Trophoblast cell (in vitro differentiated cells and primary cell): ENCODE measurements at regions not wholly inside any gene's neighbourhood (a gene's known extent, or its start where the extent isn't known, plus 50 kb on each side); places are given as distances from the start of the nearest gene placed in this dataset.

Experiments used
- DNase-seq, 2 donors: peaks; one replicate each; pipeline ENCODE4 v3.0.0-alpha.2; 2016
- H2AFZ ChIP-seq: 2 replicates; pipeline ENCODE4 v1.6.1; 2013; ENCODE audit warnings: low read length, moderate library complexity, mild to moderate bottlenecking; ENCODE audit not compliant: insufficient read depth, poor library complexity
- H2AK5ac ChIP-seq: 2 replicates; pipeline ENCODE4 v1.6.1; 2013; ENCODE audit warnings: mild to moderate bottlenecking, low read length
- H2BK120ac ChIP-seq: 2 replicates; pipeline ENCODE4 v1.6.1; 2013; ENCODE audit warnings: low read length, mild to moderate bottlenecking, moderate library complexity; ENCODE audit not compliant: insufficient read depth, poor library complexity
- H2BK12ac ChIP-seq: 2 replicates; pipeline ENCODE4 v1.6.1; 2013; ENCODE audit warnings: mild to moderate bottlenecking, low read length, moderate library complexity
- H2BK5ac ChIP-seq: 2 replicates; pipeline ENCODE4 v1.6.1; 2013; ENCODE audit warnings: low read length, low read depth, moderate library complexity, mild to moderate bottlenecking; ENCODE audit not compliant: poor library complexity
- H3K14ac ChIP-seq: 2 replicates; pipeline ENCODE4 v1.6.1; 2013; ENCODE audit warnings: mild to moderate bottlenecking, low read length
- H3K18ac ChIP-seq: 2 replicates; pipeline ENCODE4 v1.6.1; 2013; ENCODE audit warnings: mild to moderate bottlenecking, low read length
- H3K23ac ChIP-seq: 2 replicates; pipeline ENCODE4 v1.6.1; 2013; ENCODE audit warnings: low read length
- H3K27ac ChIP-seq: 2 replicates; pipeline ENCODE4 v1.5.1; 2013; ENCODE audit warnings: low read depth, mild to moderate bottlenecking, inconsistent platforms, low read length, moderate library complexity
- H3K27me3 ChIP-seq: 2 replicates; pipeline ENCODE4 v1.6.1; 2013; ENCODE audit warnings: inconsistent platforms, mild to moderate bottlenecking, low read length, moderate library complexity; ENCODE audit not compliant: insufficient read depth
- H3K36me3 ChIP-seq, 2 experiments: 1 replicate in 1 of 2; 2 replicates in 1 of 2; pipeline ENCODE4 v1.6.1; 2013; ENCODE audit warnings: low read length in 2 of 2, mild to moderate bottlenecking in 2 of 2, moderate library complexity in 1 of 2; ENCODE audit not compliant: insufficient read depth in 2 of 2, control insufficient read depth in 1 of 2
- H3K4ac ChIP-seq: 2 replicates; pipeline ENCODE4 v1.6.1; 2013; ENCODE audit warnings: low read depth, mild to moderate bottlenecking, low read length, moderate library complexity
- H3K4me1 ChIP-seq, 2 experiments: 1 replicate in 1 of 2; 2 replicates in 1 of 2; pipeline ENCODE4 v1.6.1; 2013; ENCODE audit warnings: low read length in 2 of 2, mild to moderate bottlenecking in 2 of 2, moderate library complexity in 1 of 2; ENCODE audit not compliant: insufficient read depth in 2 of 2, control insufficient read depth in 1 of 2
- H3K4me2 ChIP-seq: 2 replicates; pipeline ENCODE4 v1.6.1; 2013; ENCODE audit warnings: inconsistent platforms, mild to moderate bottlenecking, low read length, moderate library complexity
- H3K4me3 ChIP-seq: 2 replicates; pipeline ENCODE4 v1.5.1; 2013; ENCODE audit warnings: mild to moderate bottlenecking, low read depth, low read length, inconsistent platforms
- H3K79me1 ChIP-seq: one replicate; pipeline ENCODE4 v1.6.1; 2013; ENCODE audit warnings: low read length
- H3K79me2 ChIP-seq: 2 replicates; pipeline ENCODE4 v1.6.1; 2013; ENCODE audit warnings: low read length, mild to moderate bottlenecking; ENCODE audit not compliant: control insufficient read depth, insufficient read depth, poor library complexity
- H3K9ac ChIP-seq: 2 replicates; pipeline ENCODE4 v1.6.1; 2013; ENCODE audit warnings: mild to moderate bottlenecking, low read length
- H3K9me3 ChIP-seq: 2 replicates; pipeline ENCODE4 v1.6.1; 2013; ENCODE audit warnings: low read depth, mild to moderate bottlenecking, control low read depth, inconsistent platforms, low read length; ENCODE audit not compliant: insufficient read depth
- H4K12ac ChIP-seq: 2 replicates; pipeline ENCODE4 v1.6.1; 2013; ENCODE audit warnings: low read depth, mild to moderate bottlenecking, low read length, moderate library complexity
- H4K8ac ChIP-seq: 2 replicates; pipeline ENCODE4 v1.6.1; 2013; ENCODE audit warnings: low read depth, mild to moderate bottlenecking, low read length, moderate library complexity
- H4K91ac ChIP-seq: one replicate; pipeline ENCODE4 v1.6.1; 2013; ENCODE audit warnings: low read depth, mild to moderate bottlenecking, low read length, moderate library complexity
- WGBS: extraction: QIAGEN DNeasy Blood & Tissue Kit; methylation state at CpG from one replicate; pipeline ENCODE4 v1.1.7; 2013; ENCODE audit warnings: missing lambda C conversion rate; ENCODE audit not compliant: insufficient read length, insufficient coverage; ENCODE audit errors: extremely low coverage; 5-methylcytosine and 5-hydroxymethylcytosine counted together

DNA sequence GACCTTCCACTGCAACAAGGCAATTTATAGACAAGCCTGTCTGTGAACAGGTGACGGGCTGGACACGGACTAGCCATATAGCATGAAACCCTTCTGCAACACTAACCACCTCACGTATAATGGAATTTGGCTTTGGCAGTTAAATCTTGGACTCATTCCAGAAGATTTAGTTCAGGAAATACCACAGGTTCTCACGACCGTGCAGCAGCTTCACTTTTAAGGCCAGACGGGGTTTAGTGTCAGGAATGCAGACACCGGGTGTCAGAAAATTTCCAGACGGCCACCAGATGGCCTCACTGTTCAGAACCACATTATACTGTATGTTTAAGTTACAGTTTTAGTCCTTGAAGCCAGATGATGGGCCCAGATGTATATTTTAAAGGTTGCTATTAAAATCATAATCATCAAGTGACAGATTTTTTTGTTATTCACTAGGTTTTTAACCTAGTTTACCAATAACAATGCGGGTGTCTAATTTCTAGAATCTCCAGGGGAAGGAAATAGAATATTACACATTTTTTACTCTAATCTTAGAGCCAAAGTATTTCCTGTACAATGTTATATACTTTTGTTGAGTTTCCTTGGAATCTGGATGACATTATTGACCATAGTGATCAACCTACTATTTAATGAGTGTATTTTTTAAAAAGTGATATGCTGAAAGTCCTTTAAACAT lies 90.5 kb upstream of the TMPO start:
- DNase-seq = peak; percentile 87 to 94
- Histone ChIP-seq H3K18ac (no peak overlapping the region), H3K4me3 (no peak overlapping the region), H3K36me3 (no peaks in the 10 kb centered on the region), H3K4ac (no peak overlapping the region), H4K91ac (no peak overlapping the region), H3K23ac (no peak overlapping the region), H3K9me3 (no peaks in the 10 kb centered on the region), H3K9ac (no peak overlapping the region), H3K27me3 (no peaks in the 10 kb centered on the region), H2AK5ac (no peak overlapping the region), H3K4me1 (peaks cover 0 to 5% of the 10 kb centered on the region in 2 experiments), H2BK120ac (no peak overlapping the region), H4K8ac (no peak overlapping the region), H4K12ac (no peak overlapping the region), H2AFZ (no peak overlapping the region), H2BK12ac (no peak overlapping the region), H3K27ac (no peak overlapping the region), H3K14ac (no peak overlapping the region), H3K79me2 (no peaks in the 10 kb centered on the region), H2BK5ac (no peak overlapping the region), H3K4me2 (peak overlapping the region; percentile 30), H3K79me1 (no peaks in the 10 kb centered on the region)
- no CpG with 5 or more reads among the region's 9 CpGs for WGBS

DNA sequence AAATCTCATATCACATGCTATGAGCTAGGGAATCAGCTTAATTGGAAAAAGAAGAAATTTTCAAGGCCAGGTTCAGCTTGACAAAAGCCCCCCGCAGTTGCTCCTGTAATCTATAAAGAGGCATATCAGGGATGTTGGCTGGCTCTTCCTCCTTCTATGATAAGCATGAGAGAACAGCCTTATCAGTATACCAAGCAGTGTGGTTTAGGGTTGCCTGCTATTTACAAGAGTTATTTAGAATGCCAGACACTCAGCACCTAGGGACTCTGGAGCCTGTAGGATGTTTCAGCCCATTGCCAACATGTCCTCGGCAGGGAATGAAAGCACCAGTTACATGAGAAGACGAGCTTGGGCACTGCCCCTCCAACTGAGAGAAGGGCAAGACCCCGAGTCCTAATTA lies 89.5 kb upstream of the TMPO start:
- no peak overlapping the region for H3K9ac ChIP-seq
- H3K27ac ChIP-seq = no peak overlapping the region
- no peaks in the 10 kb centered on the region for H3K27me3 ChIP-seq
- no peak overlapping the region for H4K12ac ChIP-seq
- H2AFZ ChIP-seq = no peak overlapping the region
- no peak overlapping the region for H2AK5ac ChIP-seq
- no peaks in the 10 kb centered on the region for H3K9me3 ChIP-seq
- H3K4me2 ChIP-seq = no peak overlapping the region
- H3K18ac ChIP-seq = no peak overlapping the region
- H4K8ac ChIP-seq = no peak overlapping the region
- H2BK12ac ChIP-seq = no peak overlapping the region
- DNase-seq = no peak
- no peak overlapping the region for H4K91ac ChIP-seq
- no peak overlapping the region for H3K23ac ChIP-seq
- no CpG with 5 or more reads among the region's 4 CpGs for WGBS
- H3K4me1 ChIP-seq = peaks cover 0 to 2% of the 10 kb centered on the region in 2 experiments
- H3K4me3 ChIP-seq = no peak overlapping the region
- H3K79me2 ChIP-seq = no peaks in the 10 kb centered on the region
- H3K14ac ChIP-seq = no peak overlapping the region
- H3K36me3 ChIP-seq = no peaks in the 10 kb centered on the region
- no peak overlapping the region for H2BK120ac ChIP-seq
- H3K79me1 ChIP-seq = no peaks in the 10 kb centered on the region
- H3K4ac ChIP-seq = no peak overlapping the region
- no peak overlapping the region for H2BK5ac ChIP-seq

DNA sequence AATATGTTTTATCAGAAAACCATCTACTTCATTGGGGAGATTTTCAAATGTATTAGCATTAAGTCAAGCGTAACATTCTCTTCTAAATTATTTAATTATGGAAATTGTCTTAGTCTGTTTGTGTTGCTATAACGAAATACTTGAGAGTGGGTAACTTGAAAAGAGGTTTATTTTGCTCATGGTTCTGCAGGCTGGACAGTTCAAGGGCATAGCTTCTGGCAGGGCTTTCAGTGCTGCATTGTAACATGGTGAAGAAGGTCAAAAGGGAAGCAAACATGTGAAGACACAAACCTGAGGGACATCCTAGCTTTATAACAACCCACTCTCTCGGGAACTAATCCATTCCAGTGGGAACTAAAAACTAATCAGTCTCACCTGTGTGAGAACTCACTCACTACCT lies 84.3 kb upstream of the TMPO start:
- no peak overlapping the region for H3K4me3 ChIP-seq
- no peak overlapping the region for H2AFZ ChIP-seq
- no peak overlapping the region for H2AK5ac ChIP-seq
- H3K14ac ChIP-seq = no peak overlapping the region
- H4K12ac ChIP-seq = no peak overlapping the region
- no peaks in the 10 kb centered on the region for H3K27me3 ChIP-seq
- H3K4me1 ChIP-seq = no peaks in the 10 kb centered on the region
- no peak for DNase-seq
- no peak overlapping the region for H2BK5ac ChIP-seq
- H3K79me2 ChIP-seq = no peaks in the 10 kb centered on the region
- no peak overlapping the region for H2BK12ac ChIP-seq
- no peaks in the 10 kb centered on the region for H3K79me1 ChIP-seq
- H3K9me3 ChIP-seq = no peaks in the 10 kb centered on the region
- no peak overlapping the region for H3K4ac ChIP-seq
- no CpG with 5 or more reads among the region's 3 CpGs for WGBS
- H3K4me2 ChIP-seq = no peak overlapping the region
- no peak overlapping the region for H3K23ac ChIP-seq
- no peak overlapping the region for H2BK120ac ChIP-seq
- no peak overlapping the region for H3K9ac ChIP-seq
- H3K36me3 ChIP-seq = no peaks in the 10 kb centered on the region
- H4K8ac ChIP-seq = no peak overlapping the region
- no peak overlapping the region for H3K18ac ChIP-seq
- H3K27ac ChIP-seq = no peak overlapping the region
- H4K91ac ChIP-seq = no peak overlapping the region

DNA sequence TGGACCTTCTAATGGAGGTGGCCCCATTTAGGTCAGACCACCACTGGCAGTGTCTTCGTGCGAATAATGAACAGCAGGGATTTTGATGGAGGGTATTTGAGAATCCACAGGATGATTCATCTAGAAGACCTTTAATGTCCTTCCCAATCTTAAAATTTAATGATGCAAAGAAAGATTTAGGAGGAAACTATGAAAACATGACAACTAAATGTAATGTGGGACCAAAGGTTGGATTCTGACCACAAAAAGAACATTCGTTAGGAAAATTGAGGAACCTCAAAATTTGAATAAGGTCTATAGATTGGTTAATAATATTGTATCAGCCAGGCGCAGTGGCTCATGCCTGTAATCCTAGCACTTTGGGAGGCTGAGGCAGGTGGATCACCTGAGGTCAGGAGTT lies 78.2 kb upstream of the TMPO start:
- Histone ChIP-seq H2AK5ac (no peak overlapping the region), H3K79me2 (no peaks in the 10 kb centered on the region), H3K79me1 (peaks cover 3% of the 10 kb centered on the region), H3K4ac (no peak overlapping the region), H2BK12ac (no peak overlapping the region), H2BK120ac (no peak overlapping the region), H3K14ac (no peak overlapping the region), H3K27me3 (no peaks in the 10 kb centered on the region), H3K27ac (no peak overlapping the region), H3K23ac (no peak overlapping the region), H3K4me3 (no peak overlapping the region), H4K8ac (no peak overlapping the region), H4K91ac (no peak overlapping the region), H2BK5ac (no peak overlapping the region), H3K9me3 (no peaks in the 10 kb centered on the region), H3K4me2 (no peak overlapping the region), H3K9ac (no peak overlapping the region), H3K18ac (no peak overlapping the region), H3K4me1 (peaks cover 4% of the 10 kb centered on the region in 2 experiments), H2AFZ (no peak overlapping the region), H3K36me3 (no peaks in the 10 kb centered on the region), H4K12ac (no peak overlapping the region)
- no CpG with 5 or more reads among the region's 4 CpGs for WGBS
- no peak for DNase-seq
